ENCODE measurements at regions not wholly inside any gene's neighbourhood (a gene's known extent, or its start where the extent isn't known, plus 50 kb on each side); places are given as distances from the start of the nearest gene placed in this dataset.

DNA sequence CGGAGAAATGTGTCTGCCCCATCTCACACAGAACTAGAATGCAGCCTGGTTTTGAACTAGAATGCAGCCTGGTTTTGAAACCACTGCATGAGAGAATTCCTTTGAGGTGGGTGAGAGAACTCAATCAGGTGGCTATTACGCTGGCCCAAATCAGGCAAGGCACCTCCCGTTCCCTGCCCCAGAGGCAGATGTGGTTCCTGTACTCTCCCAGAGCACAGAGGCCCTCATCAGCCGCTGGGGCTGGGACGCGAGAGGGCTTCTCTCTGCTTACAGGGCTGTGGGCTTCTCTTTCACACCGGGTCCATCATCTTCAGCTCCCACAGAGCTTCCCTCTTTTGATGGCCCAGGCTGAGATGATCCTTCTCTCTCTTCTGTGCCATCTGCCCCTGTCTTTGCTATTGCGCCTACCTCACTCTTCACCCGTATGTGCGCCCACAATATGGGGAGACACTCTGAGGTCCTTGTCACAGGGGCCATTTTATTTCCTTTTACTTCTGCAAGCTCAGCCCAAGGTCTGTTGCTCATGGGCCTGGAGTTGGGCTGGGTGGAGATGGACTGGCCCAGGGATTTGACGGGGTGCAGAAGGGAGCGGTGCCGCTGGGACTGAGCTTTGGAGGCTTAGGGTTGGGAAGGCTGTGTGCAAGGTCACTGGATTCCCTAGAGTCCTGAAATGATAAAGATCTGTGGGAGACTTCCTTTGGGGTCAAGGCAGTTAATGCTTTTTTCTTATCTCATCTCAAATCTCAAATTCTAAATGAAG is 84.4 kb upstream of the HS6ST1 start:
- no peak for DNase-seq

DNA sequence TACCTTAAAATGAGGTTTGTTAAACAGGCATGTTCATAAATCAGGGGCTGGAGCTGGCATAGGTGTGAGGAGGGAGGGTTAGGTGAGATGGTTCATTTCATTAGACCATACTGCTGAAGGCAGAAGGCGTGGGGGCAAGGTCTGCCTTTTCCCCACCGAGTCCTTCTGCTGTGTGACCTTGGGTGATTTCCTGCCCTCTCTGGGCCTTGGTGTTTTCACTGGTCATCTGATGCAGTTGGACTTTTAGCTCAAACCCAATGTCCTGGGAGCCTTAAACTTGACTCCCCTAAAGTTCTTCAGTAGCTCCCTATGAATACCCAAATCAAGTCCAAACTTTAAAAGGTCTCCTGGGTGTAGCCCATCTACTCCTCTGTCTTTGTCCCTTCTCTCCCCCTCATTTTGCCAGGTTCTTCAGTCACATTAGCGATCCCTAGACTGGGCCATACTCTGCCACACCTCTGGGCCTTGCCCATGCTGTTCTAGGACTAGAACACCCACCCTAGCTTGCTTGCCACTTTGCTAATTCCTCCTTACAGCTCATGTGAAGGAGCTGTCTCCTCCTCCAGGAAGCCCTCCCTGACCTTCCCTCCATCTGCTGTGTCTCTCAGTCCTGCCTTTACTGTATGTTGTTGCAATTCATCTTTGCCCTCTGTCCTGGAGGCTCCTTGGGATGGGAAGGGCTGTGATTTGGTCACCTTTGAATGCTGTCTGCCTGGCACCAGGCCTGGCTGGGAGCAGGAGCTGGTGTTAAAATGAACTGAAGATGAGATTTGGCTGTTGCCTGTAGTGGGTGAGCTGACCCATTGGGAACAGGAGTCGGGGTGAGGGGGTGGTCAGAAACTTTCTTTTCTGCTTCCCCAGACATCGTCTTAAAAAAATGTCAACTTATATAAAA is 85.4 kb upstream of the HS6ST1 start:
- no peak for DNase-seq

DNA sequence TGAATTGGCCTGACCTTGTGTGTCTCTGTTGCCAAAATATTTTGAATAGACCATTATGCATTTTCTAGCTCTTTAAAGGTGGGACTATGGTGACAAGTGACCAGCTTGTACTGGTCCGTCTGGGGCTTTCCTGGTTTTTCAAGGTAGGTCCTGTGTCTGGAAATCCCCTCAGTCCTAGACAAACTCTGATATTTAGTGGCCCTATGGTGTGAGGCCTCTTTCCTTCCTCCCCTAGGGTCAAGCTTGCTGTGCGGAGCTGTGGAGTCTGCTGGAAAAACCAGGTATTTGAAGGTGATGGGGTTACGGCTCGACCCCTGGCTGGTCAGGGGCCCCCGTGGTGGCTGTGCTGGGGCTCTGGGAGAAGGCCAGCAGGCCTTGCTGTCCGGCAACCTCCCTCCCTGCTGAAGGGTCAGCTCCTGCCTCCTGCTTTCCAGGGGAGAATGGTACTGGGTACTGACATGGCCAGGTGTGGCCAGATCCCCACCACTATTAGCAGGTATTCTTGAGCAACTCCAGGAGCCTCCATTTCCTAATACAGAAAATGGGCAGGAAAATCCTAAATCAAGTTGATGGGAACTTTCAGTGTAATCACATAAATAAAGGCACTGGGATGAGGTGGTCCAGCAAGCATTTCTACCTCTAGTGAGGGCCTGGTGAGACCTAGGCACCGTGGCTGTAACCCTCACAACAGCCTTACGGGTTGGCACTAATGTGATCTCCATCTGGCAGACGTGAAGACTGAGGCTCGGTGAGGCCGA is 86.2 kb upstream of the HS6ST1 start:
- DNase-seq, result no peak

DNA sequence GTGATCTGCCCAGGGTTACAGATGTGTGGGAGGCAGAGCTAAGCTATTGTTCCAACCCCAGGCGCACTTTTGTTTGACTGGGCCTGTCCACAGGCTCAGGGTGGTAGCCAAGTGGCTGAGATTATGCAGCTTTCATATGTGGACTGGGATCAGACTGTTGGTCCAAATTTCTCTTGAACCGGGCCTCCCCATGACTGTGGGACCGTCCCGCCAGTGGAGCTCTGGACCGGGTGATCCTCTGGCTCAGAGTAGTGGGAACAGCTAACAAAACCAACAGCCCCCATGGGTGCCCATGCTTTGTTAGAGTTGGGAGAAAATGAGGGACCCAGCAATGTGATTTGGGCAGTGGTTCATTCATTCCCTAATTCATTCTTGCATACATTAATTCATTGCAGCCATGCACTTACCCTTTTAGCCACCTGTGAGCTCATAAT is 86.8 kb upstream of the HS6ST1 start:
- DNase-seq, result no peak

DNA sequence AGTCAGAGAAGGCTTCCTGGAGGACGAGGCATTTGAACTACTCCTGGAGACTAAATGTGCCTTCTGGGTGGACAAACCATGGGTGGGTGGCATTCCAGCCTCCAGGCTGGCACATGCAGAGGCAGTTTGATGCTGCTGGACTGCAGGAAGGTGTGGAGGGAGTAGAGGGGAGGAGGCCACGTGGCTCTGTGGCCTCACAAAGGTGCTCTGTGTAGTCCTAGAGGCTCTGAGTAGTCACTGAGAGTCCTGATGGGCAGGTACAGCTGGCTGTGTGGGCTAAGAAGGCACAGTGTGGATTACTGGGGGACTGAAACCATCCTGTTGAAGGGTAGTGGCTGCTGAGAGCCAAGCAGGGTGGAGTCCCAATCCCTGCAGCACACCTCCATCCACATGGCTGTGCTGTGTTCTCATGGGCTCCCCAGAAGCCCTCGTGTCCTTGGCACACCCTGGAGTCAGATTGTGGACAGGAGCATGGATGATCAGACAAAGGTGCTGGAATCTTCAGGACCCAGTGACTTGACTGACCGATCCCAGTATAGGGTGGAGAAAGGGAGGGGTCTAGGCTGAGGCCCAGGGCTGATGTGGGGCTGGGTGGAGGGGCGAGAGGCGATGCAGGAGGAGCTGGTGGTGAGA is 87.4 kb upstream of the HS6ST1 start:
- no peak for DNase-seq

DNA sequence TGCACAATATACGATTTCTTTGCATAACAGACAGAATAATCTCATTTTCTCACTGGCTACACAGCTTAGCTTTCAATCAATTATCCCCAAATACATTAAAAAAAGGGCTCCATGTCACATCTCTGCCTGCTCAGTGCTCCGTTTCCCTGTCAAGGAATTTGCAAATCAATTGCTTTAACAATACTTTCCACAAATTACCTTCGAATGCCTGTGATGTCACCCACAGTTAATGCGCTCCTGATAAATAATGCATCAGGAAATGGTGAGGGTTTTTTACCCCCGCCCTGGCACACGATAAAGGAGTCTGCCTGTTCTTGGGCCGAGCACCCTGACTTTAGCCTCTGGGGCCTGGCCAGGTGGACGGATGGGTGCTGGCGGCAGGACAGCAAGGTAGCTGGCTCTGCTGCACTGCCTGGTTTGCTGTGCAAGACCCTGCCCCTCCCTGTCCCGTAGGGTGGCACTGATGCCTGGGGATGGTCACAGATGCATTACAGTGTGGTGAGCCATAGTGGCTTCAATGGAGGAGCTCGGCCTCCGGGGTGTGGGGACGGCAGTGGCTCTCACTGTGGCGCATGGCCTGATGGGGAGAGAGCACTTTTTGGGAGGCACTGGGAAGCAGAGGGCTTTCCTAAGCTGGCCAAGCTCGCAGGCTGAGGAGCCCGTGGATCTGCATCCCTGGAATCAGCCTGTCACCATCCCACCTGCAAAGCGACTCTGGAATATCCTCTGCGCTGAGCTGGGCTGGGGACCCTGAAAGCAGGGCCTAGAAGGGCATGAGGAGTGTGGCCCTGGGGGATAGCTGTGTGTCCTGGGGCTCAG is 88.3 kb upstream of the HS6ST1 start:
- DNase-seq, result no peak

DNA sequence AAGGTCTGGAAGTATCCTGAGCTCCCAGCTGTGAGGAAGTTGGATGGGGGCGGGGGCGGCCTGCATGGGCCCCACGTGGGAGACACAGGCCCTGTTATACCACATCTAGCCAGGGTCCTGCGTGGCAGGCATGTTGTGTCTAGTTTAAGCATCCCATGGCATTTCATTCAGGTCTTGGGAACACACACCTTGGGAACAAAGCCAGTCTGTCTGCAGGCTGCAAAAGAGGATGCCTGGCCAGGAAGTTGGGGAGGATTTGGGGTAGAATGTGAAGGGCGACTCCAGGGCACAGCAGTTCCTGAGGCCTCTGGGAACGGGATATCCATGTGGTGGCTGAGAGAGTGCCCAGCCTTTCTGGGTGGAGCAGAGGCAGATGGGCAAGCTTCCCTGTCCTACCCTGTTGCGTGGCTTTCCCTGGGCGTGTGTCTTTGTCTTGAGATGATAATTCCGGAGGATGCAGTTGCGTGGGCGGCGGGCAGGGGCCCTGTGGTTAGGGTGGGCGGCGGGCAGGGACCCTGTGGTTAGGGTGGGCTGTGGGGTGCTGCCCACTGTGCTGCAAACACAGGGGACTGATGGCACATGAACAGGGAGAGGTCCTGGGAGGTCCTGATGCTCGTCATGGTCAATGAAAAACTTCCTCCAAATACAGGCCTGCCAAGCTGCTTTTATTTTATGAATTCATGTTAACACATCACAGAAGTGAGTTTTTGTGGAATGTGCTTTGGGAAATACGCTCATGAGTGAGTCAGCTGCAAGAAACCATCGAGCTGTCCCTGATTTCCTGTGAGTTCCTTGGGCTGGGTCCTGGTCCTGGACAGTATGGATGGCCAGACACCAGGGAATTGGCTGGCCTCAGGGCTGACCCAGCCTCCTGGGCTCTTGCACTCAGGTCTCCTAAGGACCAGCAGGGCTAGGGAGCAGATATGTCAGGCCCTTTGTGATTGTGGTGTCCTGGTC is 90.0 kb upstream of the HS6ST1 start:
- DNase-seq, result peak; percentile 87

DNA sequence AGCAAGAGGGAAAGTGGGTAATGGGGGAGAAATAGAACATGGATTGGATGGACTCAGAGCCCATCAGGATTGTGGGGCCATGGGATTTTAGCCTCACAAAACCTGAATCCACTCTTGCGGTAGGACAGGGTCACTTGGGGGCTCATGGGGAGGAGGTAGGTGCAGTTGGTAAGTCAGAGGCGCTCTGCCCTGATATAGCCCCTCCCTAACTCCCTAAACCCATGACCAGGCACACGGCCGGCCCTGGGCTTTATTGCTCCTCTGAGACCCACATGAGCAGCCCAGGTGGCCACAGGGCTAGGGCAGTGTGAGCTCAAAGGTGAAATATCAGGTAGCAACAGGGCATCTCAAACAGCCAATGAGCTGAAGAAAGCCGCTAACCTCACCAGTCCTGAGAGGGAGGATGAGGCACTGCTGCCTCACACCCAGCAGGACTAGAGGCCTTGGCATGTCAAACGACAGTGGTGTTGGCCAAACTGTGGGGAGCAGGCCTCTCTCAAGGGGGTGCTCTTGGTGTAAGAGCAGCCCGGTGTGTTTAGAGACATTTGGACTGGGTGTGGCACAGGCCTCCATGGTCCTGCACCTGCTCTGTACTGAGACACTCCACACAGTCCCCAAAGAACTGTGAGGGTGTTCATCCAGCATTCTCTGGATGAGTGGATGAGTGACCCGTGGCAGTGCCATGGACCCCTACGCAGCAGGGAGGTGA is 90.8 kb upstream of the HS6ST1 start:
- no peak for DNase-seq

DNA sequence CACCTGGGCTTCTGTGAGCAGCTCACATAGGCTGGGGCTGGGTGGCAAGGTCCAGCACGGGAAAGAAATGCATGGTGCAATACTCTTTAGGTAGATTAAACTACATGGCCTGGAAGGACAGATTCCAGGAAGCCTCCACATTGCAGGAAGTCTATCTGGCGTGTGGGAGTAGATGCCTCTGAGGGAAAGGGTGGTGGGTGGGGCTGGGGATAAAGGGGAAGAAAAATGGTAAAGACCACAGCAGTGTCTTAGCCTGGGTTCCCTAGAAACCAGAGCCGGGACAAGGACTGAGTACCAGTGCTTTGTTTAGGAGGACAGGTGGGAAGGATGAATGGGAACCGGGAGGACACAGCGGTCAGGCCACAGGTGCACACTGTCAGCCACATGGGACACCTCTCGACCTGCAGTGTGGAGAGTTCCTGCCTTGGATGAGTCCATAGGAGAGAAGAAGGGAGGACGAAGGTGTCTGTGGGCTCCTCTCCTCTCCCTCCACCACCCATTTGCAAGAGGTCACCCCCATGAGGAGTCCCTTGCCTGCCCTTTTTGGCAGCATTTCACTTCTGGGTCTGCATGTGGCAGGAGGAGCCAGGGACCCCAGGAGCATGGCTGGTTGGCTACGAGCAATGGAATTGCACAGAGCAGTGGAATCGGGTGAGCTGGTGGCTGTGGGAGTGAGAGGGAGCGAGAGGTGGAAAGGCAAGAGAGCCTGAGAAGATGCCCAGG is 91.5 kb upstream of the HS6ST1 start:
- DNase-seq, result no peak

DNA sequence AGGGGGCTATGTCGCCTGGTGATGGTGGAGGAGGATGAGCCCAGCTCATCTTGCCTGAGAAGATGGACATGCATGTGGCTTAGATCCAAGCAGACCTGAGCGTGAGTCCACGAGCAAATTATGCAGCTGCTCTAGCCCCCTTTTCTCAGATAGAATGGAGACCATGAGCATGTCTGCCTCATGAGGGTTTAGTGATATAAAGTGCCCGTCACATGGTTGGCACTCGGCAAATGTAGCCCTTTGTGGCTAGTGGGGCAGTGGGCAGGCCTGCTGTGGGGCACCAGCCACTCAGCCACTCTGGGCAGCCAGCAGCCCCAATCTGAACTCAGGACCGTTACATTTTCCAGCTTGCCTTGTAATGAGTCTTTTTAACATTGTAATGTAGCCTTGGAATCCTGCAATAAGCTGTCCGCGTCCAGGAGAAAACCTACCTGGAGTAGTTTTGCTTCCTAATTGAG is 92.1 kb upstream of the HS6ST1 start:
- no peak for DNase-seq

DNA sequence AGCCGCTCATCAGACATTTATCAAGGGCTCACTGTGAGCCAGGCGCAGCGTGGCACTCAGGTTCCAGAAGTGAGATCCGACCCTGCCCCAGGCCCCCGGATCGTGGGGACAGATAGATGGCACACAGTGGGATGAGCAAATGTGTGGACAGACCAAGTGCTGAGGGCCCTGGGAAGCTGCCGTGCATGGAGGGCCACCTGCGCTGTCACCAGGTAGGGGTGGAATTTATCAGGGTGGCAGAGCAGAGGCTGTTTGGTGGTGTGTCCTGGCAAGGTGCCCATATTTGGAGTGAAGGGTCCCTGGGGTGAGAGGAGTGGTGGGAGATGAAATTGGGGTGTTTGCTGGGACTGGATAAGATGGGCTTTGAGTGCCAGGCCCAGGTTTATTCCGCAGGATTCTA is 92.8 kb upstream of the HS6ST1 start:
- DNase-seq, result no peak

DNA sequence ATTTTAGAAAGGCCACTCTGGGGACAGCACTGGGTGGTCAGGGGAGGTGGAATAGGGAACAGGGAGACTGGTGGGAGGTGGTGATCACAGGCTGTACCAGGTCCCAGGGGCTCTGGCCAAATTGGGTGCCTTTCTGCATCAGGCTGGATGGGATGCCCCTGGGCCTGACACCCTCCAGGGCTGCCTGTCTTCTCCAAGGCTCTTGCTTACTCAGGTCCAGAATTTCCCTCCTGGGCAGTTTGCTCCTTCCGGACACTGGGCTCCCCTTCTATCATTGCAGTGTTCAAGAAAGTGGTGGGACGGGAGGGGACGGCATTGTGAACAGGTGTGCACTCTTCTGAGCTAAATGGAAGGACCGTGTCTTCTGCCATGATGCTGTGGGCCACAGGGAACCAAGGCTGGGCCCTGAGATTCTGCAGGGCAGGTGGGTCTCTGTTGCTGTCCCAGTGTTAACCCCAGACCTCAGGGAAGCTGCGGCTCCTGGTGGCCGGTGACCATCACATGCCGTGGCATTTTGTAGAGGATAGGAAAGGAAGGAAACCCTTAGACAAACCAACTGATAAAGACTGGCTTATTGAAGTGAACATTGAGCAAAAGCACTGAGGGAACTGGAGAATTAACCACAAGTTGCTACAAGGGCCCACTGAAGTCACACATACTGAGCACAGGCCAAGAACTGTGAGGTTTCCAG is 93.7 kb upstream of the HS6ST1 start:
- DNase-seq, result no peak

DNA sequence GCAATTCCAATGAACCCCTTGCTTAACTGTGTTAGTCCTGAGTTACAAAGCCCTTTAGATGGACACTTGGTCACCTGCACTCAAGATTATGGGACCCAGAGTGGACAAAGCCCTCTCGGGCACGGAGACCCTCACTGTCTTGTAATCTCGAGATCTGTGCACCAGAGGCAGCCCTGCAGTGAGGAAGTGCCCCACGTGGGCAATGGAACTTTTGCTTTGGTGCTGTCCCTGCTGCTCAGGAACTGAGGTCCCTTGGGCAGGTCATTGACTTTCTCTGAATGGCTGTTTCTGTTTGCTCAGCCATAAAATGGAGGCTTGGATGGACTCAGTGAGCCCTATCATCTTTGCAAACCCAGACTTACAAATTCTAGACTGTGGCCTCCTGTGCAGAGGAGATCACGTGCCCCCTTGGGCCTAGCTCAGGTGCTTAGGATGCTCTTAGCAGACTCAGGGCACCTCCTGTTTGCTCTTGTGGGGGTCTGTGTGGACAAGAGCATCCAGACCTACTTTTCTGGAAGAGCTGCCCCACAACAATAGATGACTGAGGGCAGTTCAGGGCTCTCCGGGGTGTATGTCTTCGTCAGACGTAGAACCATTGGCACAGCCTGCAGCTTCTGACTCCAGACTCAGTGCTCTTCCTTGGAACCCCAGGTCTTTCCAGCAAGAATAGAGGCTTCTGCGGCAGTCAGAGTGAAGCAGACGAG is 94.5 kb upstream of the HS6ST1 start:
- no peak for DNase-seq

DNA sequence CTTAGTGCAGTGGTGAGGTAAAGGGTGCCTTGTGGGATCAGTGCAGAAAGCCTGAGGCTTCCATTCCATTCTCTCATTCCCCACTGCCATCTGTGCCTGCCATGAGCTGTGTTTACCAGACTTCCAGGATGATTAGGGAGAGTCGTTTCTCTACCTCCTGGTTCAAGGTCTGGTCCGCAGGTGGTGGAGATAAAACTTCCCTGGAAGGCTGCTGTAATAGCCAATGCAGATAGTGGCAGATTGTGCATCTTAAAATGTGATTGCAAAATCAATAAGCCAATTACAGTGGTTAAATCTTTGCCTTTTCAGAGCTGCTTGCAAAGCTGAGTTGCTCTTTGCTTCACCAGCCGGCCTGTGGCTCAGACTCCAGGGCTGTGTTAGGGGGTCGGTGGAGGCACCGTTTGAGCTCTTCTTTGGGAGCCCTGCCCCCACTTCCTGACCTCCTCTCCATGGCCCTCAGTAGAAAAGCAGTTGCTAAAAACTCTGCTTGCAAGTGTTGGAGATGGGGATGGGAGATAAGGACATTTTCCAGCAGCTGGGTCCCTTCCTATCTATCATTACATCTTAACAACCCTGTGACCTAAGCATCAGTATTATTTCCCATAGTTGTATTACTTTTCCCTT is 95.2 kb upstream of the HS6ST1 start:
- DNase-seq, result peak; percentile 26

DNA sequence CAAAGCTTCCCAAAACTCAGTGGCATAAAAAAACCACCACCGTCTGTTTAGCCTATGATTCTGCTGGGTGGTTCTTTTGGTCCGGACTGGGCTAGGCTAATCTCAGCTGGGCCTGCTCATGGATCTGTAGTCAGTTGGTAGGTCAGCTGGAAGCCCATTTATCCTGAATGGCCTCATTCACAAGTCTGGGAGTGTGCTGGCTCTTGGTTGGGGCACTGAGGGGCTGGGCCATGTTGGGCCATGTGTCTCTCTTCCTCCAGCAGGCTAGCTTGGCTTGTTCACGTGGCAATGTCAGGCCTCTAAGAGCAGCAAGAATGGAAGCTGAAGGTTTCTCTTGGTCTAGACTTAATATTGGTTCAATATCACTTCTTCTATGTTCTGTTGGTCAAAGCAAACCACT is 95.7 kb upstream of the HS6ST1 start:
- DNase-seq, result no peak

DNA sequence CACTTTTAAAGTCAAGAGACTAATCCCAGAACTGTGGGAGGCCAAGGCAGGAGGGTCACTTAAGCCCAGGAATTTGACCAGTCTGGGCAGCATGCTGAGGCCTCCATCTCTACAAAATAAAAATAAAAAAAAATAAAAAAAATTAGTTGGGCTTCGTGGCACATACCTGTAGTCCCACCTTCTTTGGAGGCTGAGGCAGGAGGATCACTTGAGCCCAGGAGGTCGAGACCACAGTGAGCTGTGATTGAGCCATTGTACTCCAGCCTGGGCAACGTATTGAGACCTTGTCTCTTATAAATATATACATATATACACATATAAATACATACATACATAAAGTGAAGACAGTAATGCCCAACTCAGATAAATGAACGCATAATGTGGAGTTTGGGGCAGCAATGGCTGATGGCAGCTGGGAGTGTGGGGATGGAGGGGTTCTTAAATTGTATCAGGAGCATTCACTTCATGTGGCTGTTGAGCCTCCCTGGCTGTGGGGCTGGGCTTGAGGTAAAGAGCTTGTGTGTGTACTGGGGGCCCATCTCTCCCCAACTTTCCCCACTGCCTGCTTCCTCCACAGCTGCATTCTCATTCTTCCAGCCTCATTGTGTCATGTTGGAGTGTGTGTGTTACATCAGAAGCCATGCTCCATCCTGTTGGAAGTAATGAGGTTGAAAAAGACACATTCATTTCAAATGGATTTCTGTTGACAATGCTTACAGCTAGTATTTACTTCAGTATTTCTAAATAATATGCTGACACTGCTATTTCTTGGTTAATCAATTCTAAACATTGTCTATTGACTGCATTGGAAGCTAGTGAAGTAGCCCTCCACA is 96.5 kb upstream of the HS6ST1 start:
- DNase-seq, result no peak

DNA sequence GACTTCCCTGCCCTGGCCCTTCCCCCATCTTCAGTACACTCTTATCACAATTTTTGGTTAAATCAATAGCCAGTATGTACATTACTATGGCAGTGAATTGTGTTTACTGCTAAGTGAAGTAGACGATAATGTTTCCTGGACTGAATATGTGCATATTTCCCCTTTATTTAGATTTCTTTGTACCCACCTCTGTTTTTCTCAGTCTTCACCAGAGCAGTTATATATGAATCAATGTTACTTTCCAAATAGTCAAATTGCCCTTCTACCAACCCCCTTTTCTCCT is 97.1 kb upstream of the HS6ST1 start:
- DNase-seq, result no peak
